ENCODE measurements at regions not wholly inside any gene's neighbourhood (a gene's known extent, or its start where the extent isn't known, plus 50 kb on each side); places are given as distances from the start of the nearest gene placed in this dataset.

- no peak for TF ChIP-seq CTCF (IDR thresholded peaks at IDR 0.05)
- no peak for TF ChIP-seq POLR2A (IDR thresholded peaks at IDR 0.05)
- TF ChIP-seq POLR2AphosphoS5 (IDR thresholded peaks at IDR 0.05), result no peak
- Histone ChIP-seq H3K36me3 (no peaks in the 10 kb centered on the region), H3K9me3 (no peaks in the 10 kb centered on the region), H3K4me1 (replicated peaks) (no peaks in the 10 kb centered on the region), H3K27ac (no peak overlapping the region), H3K27me3 (replicated peaks; ENCODE audit: insufficient read depth) (no peaks in the 10 kb centered on the region), H3K4me3 (no peak overlapping the region)
- intact Hi-C loops (cut with DNase I), result no loop called here
- no peak for DNase-seq (ENCODE audit: low spot score)
- 8% methylated on average over 5 of the region's 5 CpGs for WGBS
Measured at GRCh38 chrX:127030016-127030748, 210.7 kb downstream of the PRR32 start.

- Histone ChIP-seq H3K9me3 (no peaks in the 10 kb centered on the region), H3K4me3 (no peak overlapping the region), H3K27ac (no peak overlapping the region), H3K4me1 (replicated peaks) (no peaks in the 10 kb centered on the region), H3K36me3 (no peaks in the 10 kb centered on the region), H3K27me3 (replicated peaks; ENCODE audit: insufficient read depth) (no peaks in the 10 kb centered on the region)
- intact Hi-C loops (cut with DNase I), result loop anchor here (5.0 kb wide), 1 partner anchor 265 kb away; no protein-coding TSS in a partner anchor
- TF ChIP-seq CTCF (IDR thresholded peaks at IDR 0.05) (no peak), POLR2AphosphoS5 (IDR thresholded peaks at IDR 0.05) (no peak), POLR2A (IDR thresholded peaks at IDR 0.05) (no peak)
- DNase-seq (ENCODE audit: low spot score), result no peak
- WGBS, result 46% methylated on average over 2 of the region's 2 CpGs
Measured at GRCh38 chrX:127037159-127037558, 217.6 kb downstream of the PRR32 start.

- WGBS, result 41% methylated on average over 1 of the region's 1 CpG
- H3K4me1 ChIP-seq (replicated peaks), result no peaks in the 10 kb centered on the region
Measured at GRCh38 chrX:127038065-127038464, 218.5 kb downstream of the PRR32 start.

GRCh38 chrX:127057891-127058619, 238.5 kb downstream of the PRR32 start:
- 57% methylated on average over 3 of the region's 3 CpGs for WGBS

More at GRCh38 chrX:127038065-127038464, 218.5 kb downstream of the PRR32 start:
- no peak for DNase-seq (ENCODE audit: low spot score)
- Histone ChIP-seq H3K27ac (no peak overlapping the region), H3K4me3 (no peak overlapping the region), H3K9me3 (no peaks in the 10 kb centered on the region), H3K36me3 (no peaks in the 10 kb centered on the region), H3K27me3 (replicated peaks; ENCODE audit: insufficient read depth) (no peaks in the 10 kb centered on the region)
- intact Hi-C loops (cut with DNase I), result loop anchor here (5.0 kb wide), 1 partner anchor 266 kb away; no protein-coding TSS in a partner anchor
- TF ChIP-seq POLR2AphosphoS5 (IDR thresholded peaks at IDR 0.05) (no peak), CTCF (IDR thresholded peaks at IDR 0.05) (peak in 1 of 4 experiments; percentile 6), POLR2A (IDR thresholded peaks at IDR 0.05) (no peak)

More at GRCh38 chrX:127057891-127058619, 238.5 kb downstream of the PRR32 start:
- Histone ChIP-seq H3K36me3 (no peaks in the 10 kb centered on the region), H3K9me3 (no peaks in the 10 kb centered on the region), H3K27me3 (replicated peaks; ENCODE audit: insufficient read depth) (no peaks in the 10 kb centered on the region), H3K4me3 (no peak overlapping the region), H3K27ac (no peak overlapping the region), H3K4me1 (replicated peaks) (no peaks in the 10 kb centered on the region)
- intact Hi-C loops (cut with DNase I), result no loop called here
- TF ChIP-seq CTCF (IDR thresholded peaks at IDR 0.05) (no peak), POLR2AphosphoS5 (IDR thresholded peaks at IDR 0.05) (no peak), POLR2A (IDR thresholded peaks at IDR 0.05) (no peak)
- DNase-seq (ENCODE audit: low spot score), result no peak

Measured in prostate gland (tissue), 2 donors.